GM19467 (cell line): ENCODE measurements at regions not wholly inside any gene's neighbourhood (a gene's known extent, or its start where the extent isn't known, plus 50 kb on each side); places are given as distances from the start of the nearest gene placed in this dataset.
"Not testable (repeated sequence)": the region's sequence is repeated elsewhere in the genome, so short reads cannot be mapped to it uniquely, and the experiment has no call there.

Experiments
- ATAC-seq: cut with Tn5 transposase; IDR thresholded peaks from one replicate; pipeline ENCODE4 v1.9.1; 2021; ENCODE audit warnings: mild to moderate bottlenecking, moderate library complexity; ENCODE audit not compliant: unreplicated experiment

DNA sequence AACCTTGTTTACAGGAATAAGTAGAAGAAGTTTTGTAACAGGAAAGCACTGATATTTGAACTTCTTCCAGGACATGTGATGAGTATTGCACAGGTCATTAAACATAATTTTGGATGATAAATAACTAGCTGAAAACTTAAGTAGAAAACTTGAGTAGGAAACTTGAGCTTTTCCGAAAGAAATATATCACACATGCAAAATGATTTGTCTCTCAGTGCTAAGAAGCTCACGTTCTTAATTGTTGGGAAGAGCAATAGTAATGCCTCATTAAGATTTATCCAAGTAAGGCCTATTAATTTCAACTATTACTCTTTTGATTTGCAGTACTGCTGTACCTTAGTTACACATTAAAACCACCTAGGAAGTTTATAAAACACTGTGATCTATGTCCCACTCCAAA is 1921.9 kb upstream of the LRRTM1 start:
- ATAC-seq, result no peak

DNA sequence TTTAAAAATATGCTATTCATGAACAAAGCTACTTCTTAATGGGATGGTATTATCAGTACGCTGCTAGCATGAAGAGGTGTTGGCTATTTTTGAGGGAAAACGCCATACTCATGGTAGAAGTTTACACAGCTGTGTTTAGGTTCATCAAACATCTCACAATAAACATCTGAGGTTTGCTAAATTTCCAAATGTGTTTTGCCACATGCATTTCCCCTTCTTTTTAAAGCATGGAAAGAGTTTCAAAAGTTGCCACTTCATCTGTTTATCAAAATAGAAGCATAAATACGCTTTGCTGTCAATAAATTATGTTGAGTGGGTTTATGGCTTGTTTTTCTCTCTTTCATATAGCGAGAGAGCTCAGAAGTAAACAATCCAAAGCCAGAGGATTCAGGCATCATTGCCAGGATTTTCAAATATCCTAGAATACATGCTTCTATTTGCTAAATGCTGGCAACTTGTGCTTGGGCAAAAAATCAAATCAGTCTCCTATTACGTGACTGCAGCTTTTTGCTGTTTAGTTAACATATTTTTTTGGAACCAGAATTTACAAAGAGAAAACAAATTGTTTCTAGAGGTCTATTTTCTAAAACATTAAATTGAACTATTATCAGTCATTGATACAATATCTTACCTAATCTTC is 1919.9 kb upstream of the LRRTM1 start:
- no peak for ATAC-seq

DNA sequence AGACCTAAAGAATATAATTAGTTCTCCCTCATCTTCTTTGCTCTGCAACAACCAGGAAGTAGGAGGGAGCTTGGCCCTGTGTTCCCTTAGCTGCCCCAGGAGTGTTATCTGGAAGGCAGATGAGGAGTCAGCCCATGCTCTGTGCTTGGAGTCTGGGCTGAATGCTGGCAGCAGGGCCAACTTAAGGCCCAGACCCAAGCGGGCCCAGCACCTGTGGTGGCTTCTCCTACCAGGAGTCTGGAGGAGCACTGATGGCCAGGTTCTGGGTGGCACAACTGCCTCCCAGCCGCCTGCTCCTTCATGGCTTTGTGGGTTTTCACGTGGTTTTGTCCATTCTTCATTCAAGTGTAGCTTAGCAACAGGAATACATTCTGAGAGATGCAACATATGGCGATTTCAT is 1910.7 kb upstream of the LRRTM1 start:
- ATAC-seq, result no peak

DNA sequence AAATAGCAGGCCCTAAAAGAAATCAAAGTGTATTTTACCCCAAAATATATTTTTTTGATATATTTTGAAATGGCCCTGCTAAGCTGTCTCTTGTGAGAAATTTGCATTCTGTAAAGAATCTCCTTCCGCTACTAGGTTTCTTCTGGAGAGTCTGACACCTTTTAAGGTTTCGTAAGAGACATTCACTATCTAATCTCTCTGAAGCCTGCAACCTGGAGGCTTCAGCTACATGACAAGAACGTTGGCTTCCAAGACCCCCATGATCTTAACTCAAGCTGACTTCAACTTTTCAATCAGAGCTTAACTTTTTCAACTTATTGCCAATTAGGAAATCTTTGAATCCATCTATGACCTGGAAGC is 1894.9 kb upstream of the LRRTM1 start:
- ATAC-seq, result no peak

DNA sequence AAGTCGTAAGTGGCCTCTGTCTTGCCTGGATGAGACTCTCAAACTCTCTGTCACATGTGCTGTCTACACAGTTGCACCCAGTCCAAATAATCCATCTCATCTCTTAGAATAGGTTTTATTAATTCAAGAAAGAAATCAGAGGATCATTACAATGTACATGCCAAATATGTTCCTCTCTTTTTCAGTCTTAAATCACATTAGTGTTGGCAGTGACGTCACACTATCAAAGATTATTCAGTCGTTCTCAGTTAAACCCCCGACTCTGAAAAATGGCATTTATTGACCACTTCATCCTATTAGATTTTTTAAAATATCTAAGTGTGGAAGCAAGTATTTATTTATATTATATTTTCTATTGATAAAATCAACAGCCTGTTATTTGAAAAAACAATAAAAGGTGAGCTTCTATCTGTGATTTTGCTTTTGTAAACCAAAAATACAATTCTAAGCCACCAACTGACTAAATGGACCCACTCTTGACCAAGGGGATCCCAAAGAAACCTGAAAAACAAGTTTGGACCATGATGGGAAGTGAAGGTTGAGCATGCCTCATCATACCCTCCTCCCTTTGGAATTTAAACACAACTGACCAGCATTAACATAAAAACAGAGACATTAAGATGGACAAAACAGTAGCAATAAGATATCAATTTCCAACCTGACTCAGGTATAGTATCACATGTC is 1894.4 kb upstream of the LRRTM1 start:
- no peak for ATAC-seq

DNA sequence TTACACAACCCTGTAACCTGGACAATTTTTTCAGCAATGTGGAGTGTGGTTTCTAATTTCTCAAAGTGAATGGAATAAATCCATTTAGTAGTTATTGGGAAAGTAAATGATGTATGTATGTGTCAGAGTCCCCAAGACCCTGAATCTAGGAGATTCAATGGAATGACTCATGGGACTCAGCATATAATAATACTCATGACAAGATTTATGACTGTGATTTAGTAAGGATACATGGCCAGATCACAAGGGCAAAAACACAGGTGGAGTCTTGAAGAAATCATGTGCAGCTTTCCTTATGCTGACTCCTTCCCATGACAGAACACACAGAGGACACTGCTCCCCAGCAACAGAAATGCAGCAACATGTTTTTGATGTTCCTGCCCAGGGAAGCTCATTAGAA is 1877.7 kb upstream of the LRRTM1 start:
- ATAC-seq, result no peak

DNA sequence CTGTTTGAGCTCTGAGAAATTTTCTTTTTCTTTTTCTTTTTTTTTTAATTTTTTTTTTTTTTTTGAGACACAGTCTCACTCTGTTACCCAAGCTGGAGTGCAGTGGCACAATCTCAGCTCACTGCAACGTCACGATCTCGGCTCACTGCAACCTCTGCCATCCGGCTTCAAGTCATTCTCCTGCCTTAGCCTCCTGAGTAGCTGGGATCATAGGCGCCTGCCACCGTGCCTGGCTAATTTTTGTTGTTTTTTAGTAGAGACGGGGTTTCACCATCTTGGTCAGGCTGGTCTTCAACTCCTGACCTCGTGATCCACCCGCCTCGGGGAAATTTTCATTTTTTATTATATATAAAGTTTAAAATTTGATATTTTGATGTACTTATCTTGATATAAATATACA is 1870.7 kb upstream of the LRRTM1 start:
- ATAC-seq, result not testable (repeated sequence)

DNA sequence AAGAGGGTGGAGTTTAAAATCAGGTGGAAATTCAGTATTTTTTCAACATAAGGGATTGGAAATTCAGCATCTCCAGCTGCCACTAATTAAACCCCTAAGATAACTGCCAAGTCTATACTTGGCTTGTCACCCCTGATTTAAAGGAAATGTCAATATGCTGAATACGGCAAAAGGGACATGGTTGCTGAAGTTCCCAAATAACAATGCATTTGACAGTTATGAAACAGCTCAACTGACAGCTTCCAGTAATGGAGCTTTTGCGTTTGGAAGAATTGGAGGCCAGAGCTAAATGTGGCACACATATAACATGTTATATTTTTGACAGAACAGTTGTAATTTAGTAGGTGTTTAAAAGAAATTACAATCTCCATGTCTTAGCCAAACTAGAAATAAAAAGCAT is 1867.9 kb upstream of the LRRTM1 start:
- no peak for ATAC-seq

DNA sequence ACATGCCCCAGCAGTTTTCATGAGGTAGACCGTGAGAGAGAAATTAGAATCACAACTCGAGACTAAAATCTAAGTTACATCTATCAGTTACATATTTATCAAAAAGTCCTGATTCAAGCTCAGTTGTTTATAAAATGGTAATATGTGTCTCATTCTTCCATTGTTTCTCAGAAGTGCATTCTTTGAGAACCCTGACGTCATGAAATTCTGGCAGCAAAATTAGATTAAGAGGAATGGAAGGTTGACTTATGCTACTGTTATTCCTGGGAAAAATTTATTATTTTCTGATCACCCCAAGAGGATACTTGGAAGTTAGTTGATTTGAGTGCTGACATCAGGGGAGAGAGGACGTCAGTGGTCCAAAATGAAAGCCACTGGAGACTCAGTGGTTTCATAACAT is 1864.8 kb upstream of the LRRTM1 start:
- ATAC-seq, result no peak

DNA sequence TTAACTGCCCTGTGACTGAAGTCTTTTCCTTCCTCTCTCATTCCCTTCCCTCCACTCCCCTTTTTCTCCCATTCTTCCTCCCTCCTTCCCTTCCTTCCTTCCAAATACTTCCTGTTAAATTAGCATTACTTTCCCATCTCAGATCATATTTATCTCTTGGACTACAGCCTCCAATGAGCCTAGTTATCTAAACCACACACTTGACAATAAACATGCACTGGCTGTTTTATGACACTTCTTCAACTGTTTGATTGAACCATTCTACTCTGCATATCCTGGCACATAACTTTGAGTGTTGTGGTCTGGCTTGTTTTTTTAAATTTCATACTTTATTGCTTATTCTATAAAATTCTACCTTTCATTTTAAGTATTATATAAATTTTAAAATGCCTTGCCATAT is 1860.8 kb upstream of the LRRTM1 start:
- no peak for ATAC-seq

DNA sequence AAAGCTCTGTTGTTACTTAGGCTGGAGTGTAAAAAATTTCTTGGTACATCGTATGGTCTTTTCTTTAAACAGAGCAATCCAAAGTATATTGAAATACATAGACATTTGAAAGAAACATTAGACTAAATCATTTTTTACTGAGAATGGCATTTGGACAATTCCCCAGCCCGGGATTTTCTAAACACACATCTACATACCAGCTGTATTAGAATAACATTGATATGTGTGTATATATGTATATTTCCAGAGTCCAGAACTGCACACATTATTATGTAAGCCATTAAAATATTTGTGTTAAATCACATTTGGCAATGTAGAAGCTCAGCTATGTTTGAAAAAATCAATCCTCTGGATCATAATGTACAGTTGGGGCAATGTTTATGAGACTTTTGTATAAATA is 1853.6 kb upstream of the LRRTM1 start:
- no peak for ATAC-seq

DNA sequence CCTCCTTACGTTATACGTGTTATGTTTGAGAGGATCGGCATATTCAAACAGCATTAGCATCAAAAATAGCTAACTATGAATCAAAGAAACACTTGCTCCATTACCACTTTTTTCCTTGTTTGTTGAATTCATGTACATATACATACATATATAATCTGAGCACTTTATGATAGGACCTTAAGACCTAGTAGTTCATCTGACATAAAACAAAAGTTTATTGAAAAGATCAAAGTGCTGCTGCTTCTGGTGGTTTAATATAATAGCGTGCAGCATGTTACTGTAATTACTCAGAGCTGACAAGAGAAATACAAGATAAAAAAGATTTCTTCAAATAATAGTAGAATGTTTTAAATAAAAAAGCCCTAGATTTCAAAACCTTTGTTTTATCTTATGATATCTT is 1850.9 kb upstream of the LRRTM1 start:
- ATAC-seq, result no peak

DNA sequence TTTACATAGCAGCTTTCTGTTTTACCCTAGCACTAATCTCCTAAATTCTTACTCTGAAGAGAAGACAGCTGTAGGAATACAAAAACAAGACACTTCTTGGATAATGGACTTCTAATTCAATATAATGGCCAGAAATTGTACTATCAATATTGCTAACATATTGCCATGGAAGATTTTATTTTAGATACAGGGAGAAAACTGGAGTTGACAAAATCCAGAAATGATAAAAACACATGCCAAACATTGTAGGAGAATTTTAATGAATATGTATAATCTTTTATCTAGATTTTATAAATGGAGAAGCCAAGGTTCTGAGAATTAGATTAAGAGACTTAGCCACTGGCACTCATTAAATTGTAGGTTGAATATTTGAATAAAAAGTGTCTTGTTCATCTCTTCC is 1838.8 kb upstream of the LRRTM1 start:
- ATAC-seq, result no peak

DNA sequence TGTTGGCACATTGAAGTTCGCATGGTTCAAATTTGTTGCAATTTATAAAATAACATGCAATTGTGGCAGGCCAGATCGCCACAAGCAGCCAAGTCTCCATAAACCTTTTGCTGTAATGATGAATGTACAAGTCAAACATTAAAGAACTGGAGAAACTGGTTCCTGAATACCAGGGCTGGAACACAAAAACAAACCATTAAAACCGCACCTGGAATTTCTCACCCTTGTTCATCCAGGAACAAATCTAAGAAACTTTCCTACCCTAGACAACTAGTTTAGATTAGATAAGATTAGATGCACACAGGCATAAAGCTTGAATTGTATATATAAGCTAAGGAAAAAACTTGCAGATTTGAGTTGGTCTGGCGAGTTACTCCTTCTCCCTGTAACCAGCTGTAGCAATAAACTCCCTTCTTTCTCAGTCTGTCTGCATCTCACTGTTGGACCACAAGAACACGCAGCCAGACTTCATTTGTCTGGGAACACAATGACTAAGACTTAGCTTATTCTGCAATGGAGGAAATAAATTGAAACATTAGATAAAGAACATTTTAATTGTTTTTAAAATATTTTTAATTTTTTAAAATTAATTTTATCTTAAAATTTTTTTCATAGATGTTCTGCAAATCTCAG is 1835.5 kb upstream of the LRRTM1 start:
- ATAC-seq, result no peak

DNA sequence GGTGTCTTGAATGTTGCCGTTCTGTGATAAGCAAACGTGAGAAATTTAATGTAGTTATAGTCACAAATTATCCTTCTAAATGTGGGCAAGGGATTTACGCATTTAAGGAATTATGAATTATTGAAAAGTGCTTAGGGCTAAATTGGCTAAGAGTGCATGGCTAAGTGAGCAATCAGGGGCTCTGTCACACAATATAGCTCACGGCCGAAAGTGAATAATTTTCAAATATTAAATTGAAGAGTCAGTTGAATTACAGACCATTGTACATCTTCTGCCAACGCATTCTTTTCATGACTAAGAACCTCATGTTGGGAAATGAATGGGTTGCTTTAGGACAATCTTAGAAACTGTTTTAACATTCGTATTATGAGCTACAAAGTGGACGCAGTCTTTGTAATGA is 1832.9 kb upstream of the LRRTM1 start:
- ATAC-seq, result no peak

DNA sequence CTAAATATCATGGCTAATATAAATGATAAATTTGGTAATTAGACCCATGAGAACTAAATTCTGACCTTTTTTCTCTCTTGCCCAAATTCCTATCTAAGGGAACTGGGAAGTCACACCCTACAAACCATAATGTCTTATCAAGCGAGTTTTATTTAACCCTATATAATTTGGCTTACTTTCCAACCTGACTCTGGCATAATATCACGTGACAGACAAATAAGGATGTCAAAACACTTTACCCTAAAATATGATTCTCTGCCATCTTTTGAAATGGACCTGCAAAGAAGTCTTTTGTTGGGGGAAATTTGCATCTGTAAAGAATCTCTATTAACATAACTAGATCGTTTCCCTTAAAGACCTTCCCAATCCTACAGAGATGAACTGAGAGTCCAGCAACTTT is 1823.5 kb upstream of the LRRTM1 start:
- no peak for ATAC-seq

DNA sequence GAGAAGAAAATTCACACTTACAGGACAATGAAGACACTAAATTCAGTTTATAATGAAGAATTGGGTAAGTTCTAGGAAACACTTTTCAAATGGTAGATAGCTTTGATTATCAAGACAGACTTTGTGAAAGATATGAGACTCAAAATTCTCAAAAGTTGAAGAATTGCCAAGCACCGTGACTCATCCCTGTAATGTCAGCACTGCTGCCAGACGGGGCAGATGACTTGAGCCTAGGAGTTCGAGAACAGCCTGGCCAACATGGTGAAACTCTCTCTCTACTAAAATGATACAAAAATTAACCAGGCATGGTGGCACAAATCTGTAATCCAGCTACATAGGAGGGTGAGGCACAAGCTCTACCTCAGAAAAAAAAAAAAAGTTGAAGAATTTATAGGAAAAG is 1820.1 kb upstream of the LRRTM1 start:
- ATAC-seq, result no peak

DNA sequence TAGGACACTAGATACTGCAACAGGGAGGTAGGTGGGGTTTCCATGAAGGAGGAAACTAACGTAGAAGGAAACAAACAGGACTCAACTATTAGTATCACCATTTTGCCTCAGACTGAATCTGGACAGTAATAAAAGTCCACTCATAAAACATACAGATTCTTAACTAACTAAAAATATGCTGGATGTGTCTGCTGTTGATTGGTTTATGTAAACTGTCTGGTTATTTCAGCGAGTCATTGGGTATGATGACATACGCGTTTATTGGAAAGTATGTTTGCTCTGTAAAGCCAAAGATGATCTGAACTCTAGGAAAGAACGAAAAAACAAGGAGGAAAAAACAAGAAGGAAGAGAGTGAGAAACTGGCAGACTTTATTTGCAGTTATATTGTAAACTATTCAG is 1816.1 kb upstream of the LRRTM1 start:
- ATAC-seq, result no peak

DNA sequence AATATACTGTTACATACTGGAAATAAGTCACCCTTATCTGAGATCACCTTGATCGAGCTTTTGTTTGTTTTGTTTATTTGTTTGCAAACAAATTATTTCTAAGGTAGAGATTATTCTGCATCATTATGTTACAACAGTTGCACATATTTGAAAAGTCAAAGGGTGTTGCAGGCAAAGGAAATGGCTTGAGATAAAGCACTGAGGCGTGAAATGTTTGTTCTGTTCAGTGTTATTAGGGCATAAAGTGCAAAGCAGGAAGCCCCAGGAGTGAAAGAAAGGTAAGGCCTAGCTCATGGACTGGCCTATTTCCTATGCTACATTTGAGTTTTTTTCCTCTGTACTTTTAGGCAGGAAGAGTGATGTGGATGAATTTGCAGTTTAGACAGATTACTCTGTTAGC is 1815.6 kb upstream of the LRRTM1 start:
- no peak for ATAC-seq

DNA sequence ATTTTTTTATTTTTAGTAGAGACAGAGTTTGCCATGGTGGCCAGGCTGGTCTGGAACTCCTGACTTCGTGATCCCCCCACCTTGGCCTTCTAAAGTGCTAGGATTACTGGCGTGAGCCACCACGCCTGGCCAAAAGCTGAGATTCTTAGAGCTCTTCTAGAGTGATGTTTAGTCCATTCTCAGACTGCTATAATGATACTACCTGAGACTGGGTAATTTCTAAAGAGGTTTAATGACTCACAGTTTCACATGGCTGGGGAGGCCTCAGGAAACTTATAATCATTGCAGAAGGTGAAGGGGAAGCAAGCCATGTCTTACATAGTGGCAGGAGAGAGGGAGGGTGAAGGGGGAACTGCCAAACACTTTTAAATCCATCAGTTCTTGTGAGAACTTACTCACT is 1804.9 kb upstream of the LRRTM1 start:
- ATAC-seq, result no peak

DNA sequence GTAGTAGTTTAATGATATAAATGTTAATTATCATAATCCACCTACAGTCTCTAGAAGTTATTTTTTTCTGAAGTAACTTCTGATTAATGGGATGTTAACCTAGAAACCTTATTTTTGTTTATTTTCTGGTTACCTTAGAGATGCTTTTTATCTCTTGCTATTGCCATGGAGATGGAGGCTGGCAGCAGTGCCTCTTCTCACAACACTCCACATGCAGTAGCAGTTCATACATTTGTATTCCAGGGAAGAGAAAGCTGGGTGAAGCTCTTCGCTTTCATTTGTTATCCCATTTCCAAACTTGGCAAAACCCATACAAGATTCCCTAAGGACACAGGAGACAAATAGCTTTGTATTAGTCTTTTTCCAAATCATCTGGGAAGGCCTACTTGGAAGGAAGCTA is 1794.1 kb upstream of the LRRTM1 start:
- ATAC-seq, result no peak

DNA sequence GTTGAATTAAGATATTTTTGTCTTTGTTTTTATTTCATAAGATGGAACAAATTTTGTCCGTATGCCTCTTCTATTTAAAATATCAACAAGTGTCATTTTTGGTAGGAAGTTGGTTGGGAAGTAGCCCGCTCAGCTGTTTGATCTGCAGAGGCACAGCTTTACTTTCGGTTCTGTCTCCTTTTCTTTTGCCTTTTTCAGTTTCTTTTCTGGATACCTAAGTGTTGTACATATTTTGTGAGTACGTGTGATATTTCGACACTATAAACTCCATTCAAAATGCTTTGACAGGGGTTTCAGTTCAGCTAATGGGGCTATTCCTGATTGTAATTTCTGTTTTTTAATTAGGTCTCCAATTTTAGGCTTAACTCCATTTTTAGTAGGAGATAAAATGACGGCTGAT is 1785.0 kb upstream of the LRRTM1 start:
- ATAC-seq, result no peak
